SK-N-SH (cell line): ENCODE measurements at regions not wholly inside any gene's neighbourhood (a gene's known extent, or its start where the extent isn't known, plus 50 kb on each side); places are given as distances from the start of the nearest gene placed in this dataset.

Experiments
- CTCF ChIA-PET: fragments of 300-600, 350-600 bp; formaldehyde crosslinking; extraction: SDS; loops from one replicate; lab custom pipeline; 2021; lab: Yijun Ruan, JAX
- POLR2A ChIA-PET: fragments of 350-600 bp; sonication (Branson Sonifier 250); formaldehyde crosslinking; extraction: SDS; loops from one replicate; lab custom pipeline; 2020; ENCODE audit warnings: antibody characterized with exemption, inconsistent platforms; lab: Yijun Ruan, JAX
- DNase-seq: peaks from one replicate; pipeline ENCODE4 v3.0.0; 2012
- H2AFZ ChIP-seq: fragments of 200-600 bp; sonication (generic); 2 replicates; pipeline ENCODE4 v1.8.1; 2016; ENCODE audit warnings: antibody characterized with exemption, mild to moderate bottlenecking, low read depth
- H3F3A ChIP-seq: fragments of 200-600 bp; sonication (generic); replicated peaks from 2 replicates; pipeline ENCODE3; 2016; ENCODE audit warnings: antibody characterized with exemption, mild to moderate bottlenecking; ENCODE audit not compliant: insufficient read depth
- H3K27ac ChIP-seq, 2 experiments: fragments of 200-500 bp in 1 of 2; fragments of 200-600 bp in 1 of 2; sonication (Bioruptor generic) in 1 of 2; sonication (generic), shearing (Covaris generic) in 1 of 2; 2 replicates each; pipeline versions ENCODE4 v1.5.1 to v1.6.1; 2014 to 2016; ENCODE audit warnings: low read depth in 2 of 2, inconsistent platforms in 1 of 2, low read length in 1 of 2, mild to moderate bottlenecking in 1 of 2, mixed read lengths in 1 of 2
- H3K27me3 ChIP-seq: fragments of 200-600 bp; sonication (generic), shearing (Covaris generic); 2 replicates; pipeline ENCODE4 v1.6.1; 2016; ENCODE audit warnings: mixed run types; ENCODE audit not compliant: insufficient read depth
- H3K36me3 ChIP-seq, 2 experiments: fragments of 200-500 bp in 1 of 2; fragments of 200-600 bp in 1 of 2; sonication (Bioruptor generic) in 1 of 2; sonication (generic) in 1 of 2; replicated peaks in 1 of 2; 2 replicates each; pipeline versions ENCODE3 to v1.5.1; 2014 to 2016; ENCODE audit warnings: low read length in 1 of 2, mild to moderate bottlenecking in 1 of 2; ENCODE audit not compliant: insufficient read depth in 2 of 2, control insufficient read depth in 1 of 2
- H3K4me1 ChIP-seq, 2 experiments: fragments of 200-500 bp in 1 of 2; fragments of 200-600 bp in 1 of 2; sonication (Bioruptor generic) in 1 of 2; sonication (generic), shearing (Covaris generic) in 1 of 2; 2 replicates each; pipeline versions ENCODE4 v1.5.1 to v1.6.1; 2014 to 2016; ENCODE audit warnings: low read depth in 1 of 2, low read length in 1 of 2, mixed run types in 1 of 2; ENCODE audit not compliant: insufficient read depth in 2 of 2, control insufficient read depth in 1 of 2
- H3K4me2 ChIP-seq: fragments of 200-600 bp; sonication (generic), shearing (Covaris generic); 2 replicates; pipeline ENCODE4 v1.6.1; 2017; ENCODE audit warnings: mixed run types
- H3K4me3 ChIP-seq, 2 experiments: fragments of 200-500 bp in 1 of 2; fragments of 200-600 bp in 1 of 2; sonication (Bioruptor generic) in 1 of 2; sonication (generic), shearing (Covaris generic) in 1 of 2; 2 replicates each; pipeline versions ENCODE4 v1.5.1 to v1.8.1; 2014 to 2016; ENCODE audit warnings: low read depth in 2 of 2, inconsistent platforms in 1 of 2, low read length in 1 of 2, mild to moderate bottlenecking in 1 of 2, mixed read lengths in 1 of 2, moderate library complexity in 1 of 2
- H3K79me2 ChIP-seq: fragments of 200-600 bp; sonication (generic); 2 replicates; pipeline ENCODE4 v1.8.1; 2017; ENCODE audit warnings: mild to moderate bottlenecking; ENCODE audit not compliant: insufficient read depth
- H3K9ac ChIP-seq: fragments of 200-600 bp; sonication (generic); 2 replicates; pipeline ENCODE4 v1.6.1; 2017; ENCODE audit warnings: mixed run types
- H3K9me2 ChIP-seq: fragments of 200-600 bp; sonication (generic); 2 replicates; pipeline ENCODE4 v1.6.1; 2017; ENCODE audit warnings: mixed run types
- H3K9me3 ChIP-seq: fragments of 200-600 bp; sonication (generic); 2 replicates; pipeline ENCODE4 v1.6.1; 2017; ENCODE audit warnings: mixed run types, mild to moderate bottlenecking, moderate library complexity
- H4K20me1 ChIP-seq: fragments of 200-600 bp; sonication (generic); 2 replicates; pipeline ENCODE4 v1.6.1; 2017; ENCODE audit warnings: mild to moderate bottlenecking, mixed run types; ENCODE audit not compliant: insufficient read depth
- ELF1 ChIP-seq: IDR thresholded peaks from 2 replicates; pipeline ENCODE4 v1.4.0; 2012
- EZH2phosphoT487 ChIP-seq: fragments of 200-600 bp; sonication (generic); IDR thresholded peaks from 2 replicates; pipeline ENCODE4 v1.6.1; 2017; ENCODE audit warnings: low read depth, mixed run types, mild to moderate bottlenecking, antibody characterized with exemption, moderate library complexity, borderline replicate concordance
- FOSL2 ChIP-seq: IDR thresholded peaks from 2 replicates; pipeline ENCODE4 v1.4.0; 2012; ENCODE audit warnings: low read depth, mild to moderate bottlenecking, moderate library complexity, borderline replicate concordance
- FOXM1 ChIP-seq: IDR thresholded peaks from 2 replicates; pipeline ENCODE4 v1.4.0; 2012; ENCODE audit warnings: low read depth, mild to moderate bottlenecking
- JUND ChIP-seq: IDR thresholded peaks from 2 replicates; pipeline ENCODE4 v1.4.0; 2012
- NFIC ChIP-seq: IDR thresholded peaks from 2 replicates; pipeline ENCODE4 v1.4.0; 2012; ENCODE audit warnings: borderline replicate concordance
- POLR2AphosphoS5 ChIP-seq: IDR thresholded peaks from 2 replicates; pipeline ENCODE4 v1.6.1; 2012; ENCODE audit warnings: low read depth, low read length
- RAD21 ChIP-seq: IDR thresholded peaks from 2 replicates; pipeline ENCODE4 v1.6.1; 2012; ENCODE audit warnings: mild to moderate bottlenecking, low read length
- RCOR1 ChIP-seq: fragments of 150-350 bp; IDR thresholded peaks from 2 replicates; pipeline ENCODE4 v1.6.1; 2017; ENCODE audit warnings: antibody characterized with exemption, low read length
- RXRA ChIP-seq: IDR thresholded peaks from 2 replicates; pipeline ENCODE4 v1.4.0; 2012; ENCODE audit warnings: low read depth, mild to moderate bottlenecking, borderline replicate concordance
- TCF12 ChIP-seq: IDR thresholded peaks from 2 replicates; pipeline ENCODE4 v1.4.0; 2012
- TEAD4 ChIP-seq: IDR thresholded peaks from 2 replicates; pipeline ENCODE4 v1.4.0; 2012; ENCODE audit warnings: mild to moderate bottlenecking, borderline replicate concordance; ENCODE audit not compliant: insufficient read depth
- YY1 ChIP-seq: IDR thresholded peaks from 2 replicates; pipeline ENCODE4 v1.4.0; 2012; ENCODE audit warnings: low read depth, mild to moderate bottlenecking
- WGBS: methylation state at CpG from one replicate; pipeline ENCODE4 v1.1.6; 2017; ENCODE audit warnings: low lambda C conversion rate; 5-methylcytosine and 5-hydroxymethylcytosine counted together
- TF ChIP-seq, protein P1 (sequence below): IDR thresholded peaks from 2 replicates; pipeline ENCODE4 v1.4.0; 2012; ENCODE audit warnings: low read depth, borderline replicate concordance
- TF ChIP-seq, protein P2 (sequence below): fragments of 200-600 bp; sonication (generic); IDR thresholded peaks from 2 replicates; pipeline ENCODE4 v1.6.1; 2017; ENCODE audit warnings: antibody characterized with exemption, mild to moderate bottlenecking, moderate library complexity
- TF ChIP-seq, protein P3 (sequence below): IDR thresholded peaks from 2 replicates; pipeline ENCODE4 v1.4.0; 2012; ENCODE audit warnings: low read depth, borderline replicate concordance
- TF ChIP-seq, protein P4 (sequence below): IDR thresholded peaks from 2 replicates; pipeline ENCODE4 v1.4.0; 2012; ENCODE audit warnings: low read depth

DNA sequence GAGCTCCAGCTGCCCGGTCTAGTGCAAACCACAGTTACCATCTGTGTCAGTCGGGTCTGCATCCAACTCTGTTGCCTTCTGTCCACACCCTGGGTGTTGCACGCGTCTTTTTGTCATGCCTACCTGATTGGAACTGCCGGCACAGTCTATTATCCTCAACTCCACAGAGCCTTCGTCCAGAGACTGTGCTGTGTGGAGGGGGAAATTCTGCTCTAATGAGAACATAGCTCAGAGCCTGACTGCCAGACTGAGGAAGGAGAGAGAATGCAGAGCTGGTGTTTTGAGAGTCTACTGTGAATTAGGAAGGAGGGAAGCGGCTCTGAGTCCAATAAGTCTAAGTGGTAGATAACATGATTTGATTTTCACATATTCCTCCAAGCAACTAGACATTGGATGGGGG lies 68.3 kb upstream of the GPR139 start:
- Histone ChIP-seq H3K4me1 (peaks cover 0 to 1% of the 10 kb centered on the region in 2 experiments; a peak in 1 of 4 replicates), H3F3A (no peaks in the 10 kb centered on the region), H3K9me3 (no peaks in the 10 kb centered on the region), H3K4me2 (no peak overlapping the region), H3K9ac (no peak overlapping the region), H3K27me3 (no peaks in the 10 kb centered on the region), H3K4me3 (no peak overlapping the region), H2AFZ (no peak overlapping the region), H3K27ac (no peak overlapping the region), H3K79me2 (no peaks in the 10 kb centered on the region), H3K9me2 (no peaks in the 10 kb centered on the region), H3K36me3 (no peaks in the 10 kb centered on the region), H4K20me1 (no peaks in the 10 kb centered on the region)
- TF ChIP-seq, protein P1, sequence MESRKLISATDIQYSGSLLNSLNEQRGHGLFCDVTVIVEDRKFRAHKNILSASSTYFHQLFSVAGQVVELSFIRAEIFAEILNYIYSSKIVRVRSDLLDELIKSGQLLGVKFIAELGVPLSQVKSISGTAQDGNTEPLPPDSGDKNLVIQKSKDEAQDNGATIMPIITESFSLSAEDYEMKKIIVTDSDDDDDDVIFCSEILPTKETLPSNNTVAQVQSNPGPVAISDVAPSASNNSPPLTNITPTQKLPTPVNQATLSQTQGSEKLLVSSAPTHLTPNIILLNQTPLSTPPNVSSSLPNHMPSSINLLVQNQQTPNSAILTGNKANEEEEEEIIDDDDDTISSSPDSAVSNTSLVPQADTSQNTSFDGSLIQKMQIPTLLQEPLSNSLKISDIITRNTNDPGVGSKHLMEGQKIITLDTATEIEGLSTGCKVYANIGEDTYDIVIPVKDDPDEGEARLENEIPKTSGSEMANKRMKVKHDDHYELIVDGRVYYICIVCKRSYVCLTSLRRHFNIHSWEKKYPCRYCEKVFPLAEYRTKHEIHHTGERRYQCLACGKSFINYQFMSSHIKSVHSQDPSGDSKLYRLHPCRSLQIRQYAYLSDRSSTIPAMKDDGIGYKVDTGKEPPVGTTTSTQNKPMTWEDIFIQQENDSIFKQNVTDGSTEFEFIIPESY, result no peak
- TF ChIP-seq ELF1, result no peak
- TF ChIP-seq RXRA, result no peak
- no peak for TF ChIP-seq RCOR1
- TF ChIP-seq, protein P2, sequence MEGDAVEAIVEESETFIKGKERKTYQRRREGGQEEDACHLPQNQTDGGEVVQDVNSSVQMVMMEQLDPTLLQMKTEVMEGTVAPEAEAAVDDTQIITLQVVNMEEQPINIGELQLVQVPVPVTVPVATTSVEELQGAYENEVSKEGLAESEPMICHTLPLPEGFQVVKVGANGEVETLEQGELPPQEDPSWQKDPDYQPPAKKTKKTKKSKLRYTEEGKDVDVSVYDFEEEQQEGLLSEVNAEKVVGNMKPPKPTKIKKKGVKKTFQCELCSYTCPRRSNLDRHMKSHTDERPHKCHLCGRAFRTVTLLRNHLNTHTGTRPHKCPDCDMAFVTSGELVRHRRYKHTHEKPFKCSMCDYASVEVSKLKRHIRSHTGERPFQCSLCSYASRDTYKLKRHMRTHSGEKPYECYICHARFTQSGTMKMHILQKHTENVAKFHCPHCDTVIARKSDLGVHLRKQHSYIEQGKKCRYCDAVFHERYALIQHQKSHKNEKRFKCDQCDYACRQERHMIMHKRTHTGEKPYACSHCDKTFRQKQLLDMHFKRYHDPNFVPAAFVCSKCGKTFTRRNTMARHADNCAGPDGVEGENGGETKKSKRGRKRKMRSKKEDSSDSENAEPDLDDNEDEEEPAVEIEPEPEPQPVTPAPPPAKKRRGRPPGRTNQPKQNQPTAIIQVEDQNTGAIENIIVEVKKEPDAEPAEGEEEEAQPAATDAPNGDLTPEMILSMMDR, result no peak
- TF ChIP-seq POLR2AphosphoS5, result no peak
- TF ChIP-seq, protein P3, sequence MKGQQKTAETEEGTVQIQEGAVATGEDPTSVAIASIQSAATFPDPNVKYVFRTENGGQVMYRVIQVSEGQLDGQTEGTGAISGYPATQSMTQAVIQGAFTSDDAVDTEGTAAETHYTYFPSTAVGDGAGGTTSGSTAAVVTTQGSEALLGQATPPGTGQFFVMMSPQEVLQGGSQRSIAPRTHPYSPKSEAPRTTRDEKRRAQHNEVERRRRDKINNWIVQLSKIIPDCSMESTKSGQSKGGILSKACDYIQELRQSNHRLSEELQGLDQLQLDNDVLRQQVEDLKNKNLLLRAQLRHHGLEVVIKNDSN, result no peak
- no peak for TF ChIP-seq EZH2phosphoT487
- CTCF ChIA-PET, result interaction anchor here (1.7 kb wide), 1 partner anchor 235 kb away, joined by 7 read pairs; no protein-coding TSS in a partner anchor
- DNase-seq, result no peak
- POLR2A ChIA-PET, result no interaction called here
- WGBS, result 10% methylated on average over 7 of the region's 7 CpGs

DNA sequence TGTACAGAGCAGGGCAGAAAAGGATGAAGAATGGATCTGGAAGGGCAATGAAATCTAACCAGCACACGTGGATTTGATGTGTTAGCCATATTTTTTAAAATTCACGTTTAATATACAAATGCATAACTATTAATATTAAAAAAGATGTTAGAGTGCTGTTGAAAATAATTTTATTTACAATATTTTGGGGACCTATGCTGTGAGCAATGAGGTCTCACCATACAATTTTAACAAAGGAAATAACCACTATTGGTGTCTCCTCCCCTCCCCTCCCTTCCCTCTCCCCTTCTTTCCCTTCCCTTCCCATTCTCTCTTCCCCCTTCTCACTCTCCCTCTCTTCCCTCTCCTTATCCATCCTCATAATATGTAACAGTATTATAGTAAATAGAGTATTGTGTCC lies 64.2 kb upstream of the GPR139 start:
- H3K4me2 ChIP-seq, result no peak overlapping the region
- H3K27me3 ChIP-seq, result no peaks in the 10 kb centered on the region
- no peaks in the 10 kb centered on the region for H3K79me2 ChIP-seq
- H3K27ac ChIP-seq, result no peak overlapping the region
- no peaks in the 10 kb centered on the region for H3K36me3 ChIP-seq
- TF ChIP-seq FOSL2 (no peak), NFIC (no peak), YY1 (no peak), RAD21 (no peak), POLR2AphosphoS5 (no peak), FOXM1 (no peak), TEAD4 (no peak), RXRA (no peak), TCF12 (no peak), JUND (no peak)
- TF ChIP-seq, protein P4, sequence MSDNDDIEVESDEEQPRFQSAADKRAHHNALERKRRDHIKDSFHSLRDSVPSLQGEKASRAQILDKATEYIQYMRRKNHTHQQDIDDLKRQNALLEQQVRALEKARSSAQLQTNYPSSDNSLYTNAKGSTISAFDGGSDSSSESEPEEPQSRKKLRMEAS, result no peak
- TF ChIP-seq, protein P3, result no peak
- TF ChIP-seq, protein P1, result no peak
- no peaks in the 10 kb centered on the region for H3F3A ChIP-seq
- WGBS, result 7% methylated on average over 2 of the region's 2 CpGs
- H3K4me1 ChIP-seq, result no peaks in the 10 kb centered on the region; a peak in 1 of 4 replicates
- no peak overlapping the region for H2AFZ ChIP-seq
- no peaks in the 10 kb centered on the region for H3K9me2 ChIP-seq
- no peak overlapping the region for H3K4me3 ChIP-seq
- H4K20me1 ChIP-seq, result no peaks in the 10 kb centered on the region
- POLR2A ChIA-PET, result no interaction called here
- CTCF ChIA-PET, result no interaction called here
- no peaks in the 10 kb centered on the region for H3K9me3 ChIP-seq
- no peak for DNase-seq
- no peak overlapping the region for H3K9ac ChIP-seq
